Epithelial cell of esophagus (primary cell): ENCODE measurements at regions not wholly inside any gene's neighbourhood (a gene's known extent, or its start where the extent isn't known, plus 50 kb on each side); places are given as distances from the start of the nearest gene placed in this dataset.

Experiments
- DNase-seq: peaks from one replicate; pipeline ENCODE4 v3.0.0; 2010; ENCODE audit warnings: low read depth
- H3K4me3 ChIP-seq: 2 replicates; pipeline ENCODE4 v1.5.1; 2011; ENCODE audit warnings: mild to moderate bottlenecking, low read length, control low read depth
- TF ChIP-seq, protein P1 (sequence below): IDR thresholded peaks from 2 replicates; pipeline ENCODE4 v1.5.1; 2011; ENCODE audit warnings: low read depth, mild to moderate bottlenecking, low read length, control low read depth, inconsistent platforms; ENCODE audit not compliant: insufficient read depth; ENCODE audit errors: missing control alignments

DNA sequence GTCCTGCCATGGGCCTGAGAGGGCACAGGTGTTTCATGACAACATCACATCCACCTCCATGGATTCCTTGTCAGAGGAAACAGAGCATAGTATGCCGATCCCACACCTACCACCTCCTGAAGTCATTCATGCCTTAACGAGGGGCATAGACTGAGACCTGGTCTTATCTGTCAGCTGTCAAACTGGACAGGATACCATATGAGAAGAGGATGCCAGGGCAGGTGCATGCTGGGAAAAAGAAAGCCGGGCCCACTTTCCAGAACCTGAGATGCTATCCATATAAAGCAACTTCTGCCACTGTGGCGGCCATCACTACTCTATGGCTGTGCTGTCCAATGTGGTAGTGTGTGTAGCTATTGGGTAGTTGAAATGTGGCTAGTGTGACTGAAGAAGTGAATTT is 116.0 kb upstream of the SIX2 start:
- TF ChIP-seq, protein P1, sequence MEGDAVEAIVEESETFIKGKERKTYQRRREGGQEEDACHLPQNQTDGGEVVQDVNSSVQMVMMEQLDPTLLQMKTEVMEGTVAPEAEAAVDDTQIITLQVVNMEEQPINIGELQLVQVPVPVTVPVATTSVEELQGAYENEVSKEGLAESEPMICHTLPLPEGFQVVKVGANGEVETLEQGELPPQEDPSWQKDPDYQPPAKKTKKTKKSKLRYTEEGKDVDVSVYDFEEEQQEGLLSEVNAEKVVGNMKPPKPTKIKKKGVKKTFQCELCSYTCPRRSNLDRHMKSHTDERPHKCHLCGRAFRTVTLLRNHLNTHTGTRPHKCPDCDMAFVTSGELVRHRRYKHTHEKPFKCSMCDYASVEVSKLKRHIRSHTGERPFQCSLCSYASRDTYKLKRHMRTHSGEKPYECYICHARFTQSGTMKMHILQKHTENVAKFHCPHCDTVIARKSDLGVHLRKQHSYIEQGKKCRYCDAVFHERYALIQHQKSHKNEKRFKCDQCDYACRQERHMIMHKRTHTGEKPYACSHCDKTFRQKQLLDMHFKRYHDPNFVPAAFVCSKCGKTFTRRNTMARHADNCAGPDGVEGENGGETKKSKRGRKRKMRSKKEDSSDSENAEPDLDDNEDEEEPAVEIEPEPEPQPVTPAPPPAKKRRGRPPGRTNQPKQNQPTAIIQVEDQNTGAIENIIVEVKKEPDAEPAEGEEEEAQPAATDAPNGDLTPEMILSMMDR: no peak
- no peak for DNase-seq
- no peak overlapping the region for H3K4me3 ChIP-seq

DNA sequence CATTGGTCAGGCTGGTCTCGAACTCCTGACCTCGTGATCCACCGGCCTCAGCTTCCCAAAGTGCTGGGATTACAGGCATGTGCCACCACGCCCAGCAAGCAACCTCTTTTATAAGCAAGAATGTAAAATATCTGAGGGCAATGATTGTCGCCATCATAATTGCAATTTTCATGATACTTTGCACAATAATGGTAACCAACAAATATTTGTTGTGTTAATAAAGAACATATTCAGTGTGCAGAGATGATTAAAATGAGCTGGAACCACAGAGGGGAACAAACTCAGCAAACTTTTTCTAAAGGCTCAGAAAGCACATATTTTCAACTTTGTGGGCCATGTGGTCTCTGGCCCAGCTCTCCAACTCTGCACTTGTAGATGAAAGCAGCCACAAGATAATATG is 115.2 kb upstream of the SIX2 start:
- H3K4me3 ChIP-seq: no peak overlapping the region
- DNase-seq: no peak
- TF ChIP-seq, protein P1: no peak

DNA sequence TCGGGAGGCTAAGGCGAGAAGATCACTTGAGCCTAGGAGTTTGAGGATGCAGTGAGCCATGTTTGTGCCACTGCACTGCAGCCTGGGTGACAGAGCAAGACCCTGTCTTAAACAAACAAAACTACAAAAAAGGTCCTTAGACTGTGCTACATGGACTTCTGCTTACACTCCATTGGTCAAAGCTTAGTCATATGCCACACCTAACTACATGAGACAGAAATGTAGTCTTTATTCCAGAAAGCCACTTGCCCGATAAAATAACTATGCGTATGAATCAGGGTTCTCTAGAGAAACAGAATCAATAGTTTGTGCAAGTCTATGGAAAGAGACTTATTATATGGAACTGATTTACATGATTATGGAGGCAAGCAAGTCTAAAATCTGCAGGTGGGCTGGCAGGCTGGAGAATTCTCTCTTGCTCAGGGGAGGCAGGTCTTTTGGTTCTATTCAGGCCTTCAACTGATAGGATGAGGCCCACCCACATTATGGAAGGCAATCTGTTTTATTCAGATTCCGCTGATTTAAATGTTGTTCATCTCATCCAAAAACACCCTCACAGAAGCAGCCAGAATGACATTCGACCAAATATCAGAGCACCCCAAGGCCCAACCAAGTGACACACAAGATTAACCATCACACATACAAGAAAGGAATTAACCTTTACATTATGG is 114.4 kb upstream of the SIX2 start:
- TF ChIP-seq, protein P1: no peak
- peak; percentile 12 for DNase-seq
- no peak overlapping the region for H3K4me3 ChIP-seq

DNA sequence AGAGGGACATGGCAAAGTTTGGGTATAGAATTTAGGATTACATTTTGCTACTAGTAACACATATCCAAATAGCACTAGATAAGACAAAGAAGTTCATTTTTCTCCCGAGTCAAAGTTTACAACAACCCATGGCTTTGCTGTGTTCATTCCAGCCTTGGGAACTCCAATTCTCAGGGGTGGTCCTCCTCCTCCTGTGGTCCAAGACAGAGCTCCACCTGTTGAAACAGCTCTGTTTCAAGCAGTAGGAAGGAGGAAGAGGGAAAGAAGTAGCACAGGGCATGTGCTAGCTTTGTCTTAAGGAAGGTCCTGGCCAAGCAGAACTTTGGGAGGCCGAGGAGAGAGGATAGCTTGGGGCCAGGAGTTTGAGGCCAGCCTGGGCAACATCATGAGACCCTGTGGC is 113.8 kb upstream of the SIX2 start:
- TF ChIP-seq, protein P1: no peak
- H3K4me3 ChIP-seq: no peak overlapping the region
- no peak for DNase-seq

DNA sequence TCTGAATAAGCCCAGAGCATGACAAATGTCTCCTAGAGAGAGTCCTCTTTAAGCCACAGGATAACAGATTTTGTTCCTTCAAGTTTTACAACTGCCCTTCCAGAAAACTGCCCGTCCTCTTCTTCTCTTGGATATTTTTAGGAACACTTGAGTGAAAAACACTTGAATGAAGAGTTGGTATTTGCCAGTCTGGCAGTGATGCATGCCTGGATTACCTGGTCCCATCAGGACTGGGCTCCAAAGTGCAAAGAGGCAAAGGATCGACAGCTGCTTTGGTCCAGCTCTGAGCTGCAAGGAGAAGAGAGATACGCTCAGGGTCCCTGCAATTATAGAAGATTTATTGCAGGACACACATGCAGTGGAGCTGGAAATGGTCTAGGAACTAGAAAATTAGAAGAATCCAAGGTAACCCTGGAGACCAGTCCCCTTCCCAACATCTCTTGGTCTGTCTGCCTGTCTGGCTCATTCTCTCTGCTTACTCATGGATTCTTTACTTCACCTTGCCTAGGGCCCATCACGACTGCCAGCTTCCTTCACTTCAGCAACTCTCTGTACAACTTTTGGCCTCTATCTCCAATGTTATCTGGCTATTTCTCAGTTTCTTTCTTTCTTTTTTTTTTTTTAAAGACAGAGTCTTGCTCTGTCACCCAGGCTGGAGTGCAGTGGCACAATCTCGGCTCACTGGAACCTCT is 112.1 kb upstream of the SIX2 start:
- peak; percentile 55 for DNase-seq
- TF ChIP-seq, protein P1: no peak
- no peak overlapping the region for H3K4me3 ChIP-seq

DNA sequence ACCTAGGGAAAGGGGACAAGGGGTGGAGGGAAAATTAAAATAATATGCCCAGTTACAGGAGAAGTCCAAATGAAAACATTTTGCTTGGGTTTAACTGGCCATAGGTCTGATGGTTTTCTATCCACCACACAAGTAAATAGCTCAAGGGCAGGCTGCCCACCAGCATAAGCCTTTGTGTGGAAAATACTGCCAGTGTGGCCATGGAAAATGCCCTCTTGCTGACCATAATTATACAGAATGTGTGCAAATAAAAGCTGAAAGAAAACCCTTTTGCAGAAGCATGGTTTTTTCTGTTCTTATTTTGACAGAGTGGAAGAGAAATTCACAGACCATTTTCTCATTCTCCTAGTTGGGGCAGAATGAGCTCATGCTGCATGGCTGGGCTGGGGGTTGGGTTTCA is 111.3 kb upstream of the SIX2 start:
- TF ChIP-seq, protein P1: no peak
- no peak for DNase-seq
- no peak overlapping the region for H3K4me3 ChIP-seq

DNA sequence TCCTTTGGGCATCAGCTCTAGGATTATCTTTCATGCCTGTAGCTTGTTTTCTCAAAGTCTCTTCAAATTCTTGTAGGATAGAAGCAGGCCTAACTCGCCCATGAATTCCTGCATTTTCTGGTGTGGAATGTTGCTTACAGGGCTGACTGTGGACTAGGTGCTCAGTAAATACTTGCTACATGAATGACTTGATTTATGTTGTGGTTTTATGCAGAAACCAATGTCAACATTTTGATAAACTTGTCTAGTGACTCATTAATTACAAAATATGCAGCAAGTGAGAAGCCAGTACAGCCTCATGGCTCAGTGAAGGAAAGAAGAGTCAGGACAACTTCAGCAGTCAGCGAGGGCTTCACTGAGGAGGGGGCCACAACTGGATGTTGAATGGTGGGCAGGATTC is 110.6 kb upstream of the SIX2 start:
- H3K4me3 ChIP-seq: no peak overlapping the region
- peak; percentile 90 for DNase-seq
- TF ChIP-seq, protein P1: no peak
